Memory B cell (primary cell): ENCODE measurements at regions not wholly inside any gene's neighbourhood (a gene's known extent, or its start where the extent isn't known, plus 50 kb on each side); places are given as distances from the start of the nearest gene placed in this dataset.
"Not testable (repeated sequence)": the region's sequence is repeated elsewhere in the genome, so short reads cannot be mapped to it uniquely, and the experiment has no call there.

Experiments
- ATAC-seq: fragments of 150-1000 bp; cut with Tn5 transposase; 2 replicates; pipeline ENCODE4 v1.10.0; 2021; ENCODE audit warnings: low read depth, mild to moderate bottlenecking, moderate library complexity
- DNase-seq, 2 donors: peaks; one replicate each; pipeline ENCODE4 v3.0.0; 2022; ENCODE audit warnings: low spot score in 2 of 2
- H3K27ac Mint-ChIP-seq: one replicate; pipeline ENCODE4 v1.8.0; 2022; ENCODE audit warnings: mild to moderate bottlenecking, moderate library complexity, mixed read lengths
- H3K27me3 Mint-ChIP-seq: one replicate; pipeline ENCODE4 v1.8.0; 2022; ENCODE audit warnings: mixed read lengths
- H3K36me3 Mint-ChIP-seq: one replicate; pipeline ENCODE4 v1.8.0; 2022; ENCODE audit warnings: mild to moderate bottlenecking, mixed read lengths
- H3K4me1 Mint-ChIP-seq: one replicate; pipeline ENCODE4 v1.8.0; 2022; ENCODE audit warnings: mixed read lengths
- H3K4me3 Mint-ChIP-seq: one replicate; pipeline ENCODE4 v1.8.0; 2022; ENCODE audit warnings: mild to moderate bottlenecking, moderate library complexity, mixed read lengths
- H3K9me3 Mint-ChIP-seq: one replicate; pipeline ENCODE4 v1.8.0; 2022; ENCODE audit warnings: mixed read lengths

DNA sequence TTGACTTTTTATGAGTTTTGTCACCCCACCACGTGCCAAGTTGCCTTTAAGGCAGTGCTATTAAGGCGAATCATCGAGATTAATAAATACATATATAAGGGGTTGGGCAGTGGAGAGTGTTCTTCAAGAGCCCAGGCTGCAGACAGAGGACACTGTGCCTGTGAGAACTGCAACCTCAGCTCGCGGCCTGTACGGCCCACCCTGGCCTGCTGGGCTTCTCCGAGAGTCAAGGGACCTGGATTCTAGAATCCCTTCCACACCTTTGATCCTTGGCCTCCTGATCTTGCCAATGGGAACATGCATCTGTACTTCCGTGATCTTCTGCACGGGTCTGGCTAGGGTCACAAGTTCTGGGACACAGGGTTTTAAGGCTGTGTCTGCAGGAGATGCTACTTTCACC lies 54.5 kb downstream of the IRX5 start:
- Mint-ChIP-seq H3K4me3 (no peak overlapping the region), H3K9me3 (no peaks in the 10 kb centered on the region), H3K36me3 (no peaks in the 10 kb centered on the region), H3K4me1 (no peaks in the 10 kb centered on the region), H3K27ac (no peak overlapping the region), H3K27me3 (no peaks in the 10 kb centered on the region)
- ATAC-seq (no peak), DNase-seq (no peak)

DNA sequence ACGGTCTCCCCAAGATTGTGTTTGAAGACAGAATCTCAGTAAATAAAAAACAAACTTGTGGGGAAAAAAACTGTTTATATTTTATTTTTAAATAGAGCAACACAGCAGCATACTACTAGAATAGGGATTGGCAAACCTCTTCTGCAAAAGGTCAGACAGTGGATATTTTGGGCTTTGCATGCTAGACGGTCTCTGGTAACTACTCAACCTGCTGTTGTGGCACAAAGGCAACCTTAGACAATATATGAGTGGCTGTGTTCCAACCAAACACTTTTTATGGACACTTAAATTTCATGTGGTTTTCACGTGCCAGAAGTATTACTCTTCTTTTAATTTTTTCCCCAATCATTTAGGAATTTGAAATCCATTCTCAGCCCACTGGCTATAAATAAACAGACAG lies 55.0 kb downstream of the IRX5 start:
- Mint-ChIP-seq H3K4me1 (no peaks in the 10 kb centered on the region), H3K27me3 (no peaks in the 10 kb centered on the region), H3K27ac (no peak overlapping the region), H3K36me3 (no peaks in the 10 kb centered on the region), H3K4me3 (no peak overlapping the region), H3K9me3 (no peaks in the 10 kb centered on the region)
- DNase-seq (no peak), ATAC-seq (no peak)

- no peaks in the 10 kb centered on the region for H3K36me3 Mint-ChIP-seq
- no peaks in the 10 kb centered on the region for H3K4me1 Mint-ChIP-seq
- no peaks in the 10 kb centered on the region for H3K9me3 Mint-ChIP-seq
- no peak for DNase-seq
- no peak overlapping the region for H3K27ac Mint-ChIP-seq
- ATAC-seq = no peak
- H3K4me3 Mint-ChIP-seq = no peak overlapping the region
- no peaks in the 10 kb centered on the region for H3K27me3 Mint-ChIP-seq
Measured at GRCh38 chr16:54986409-54986808, 55.7 kb downstream of the IRX5 start.

DNA sequence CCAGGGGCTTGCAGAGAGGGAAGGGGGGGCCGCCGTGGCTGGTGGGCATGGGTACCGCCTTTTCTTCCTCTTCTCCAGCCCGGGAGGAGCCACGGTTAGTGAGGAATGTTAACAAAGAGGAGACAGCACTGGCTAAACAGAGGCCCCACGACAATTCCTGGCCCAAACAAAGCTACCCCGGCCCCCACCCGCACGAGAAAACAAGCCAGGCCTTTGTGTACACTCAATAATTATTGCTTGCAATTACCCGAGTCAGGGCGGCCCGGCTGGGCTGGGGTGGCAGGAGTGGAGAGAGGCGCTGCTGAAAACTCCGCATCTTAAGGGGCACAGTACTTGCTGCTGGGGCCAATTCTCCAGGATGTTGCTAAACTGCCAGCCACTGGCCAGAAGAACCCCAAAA lies 56.4 kb downstream of the IRX5 start:
- H3K27ac Mint-ChIP-seq = no peak overlapping the region
- no peaks in the 10 kb centered on the region for H3K27me3 Mint-ChIP-seq
- DNase-seq (no peak), ATAC-seq (no peak)
- H3K4me3 Mint-ChIP-seq = no peak overlapping the region
- H3K4me1 Mint-ChIP-seq = no peaks in the 10 kb centered on the region
- H3K36me3 Mint-ChIP-seq = no peaks in the 10 kb centered on the region
- H3K9me3 Mint-ChIP-seq = no peaks in the 10 kb centered on the region

DNA sequence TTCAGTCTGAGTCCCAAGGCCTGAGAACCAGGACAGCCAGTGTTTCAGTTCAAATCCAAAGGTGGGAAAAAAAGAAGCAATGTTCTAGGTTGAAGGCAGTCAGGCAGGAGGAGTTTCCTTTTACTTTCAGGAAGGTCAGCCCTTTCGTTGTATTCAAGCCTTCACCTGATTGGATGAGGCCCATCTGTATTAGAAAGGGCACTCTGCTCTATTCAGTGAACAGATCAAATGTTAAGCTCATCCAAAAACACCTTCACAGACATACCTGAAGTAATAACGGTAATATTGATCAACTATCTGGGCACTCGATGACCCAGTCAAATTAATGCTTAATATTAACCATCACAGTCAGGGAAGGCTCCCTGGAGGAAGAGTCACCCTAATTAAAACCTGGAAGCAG lies 60.9 kb downstream of the IRX5 start:
- Mint-ChIP-seq H3K27ac (no peak overlapping the region), H3K27me3 (no peaks in the 10 kb centered on the region), H3K4me3 (no peak overlapping the region), H3K36me3 (no peaks in the 10 kb centered on the region), H3K4me1 (no peaks in the 10 kb centered on the region), H3K9me3 (no peaks in the 10 kb centered on the region)
- ATAC-seq (no peak), DNase-seq (no peak)

DNA sequence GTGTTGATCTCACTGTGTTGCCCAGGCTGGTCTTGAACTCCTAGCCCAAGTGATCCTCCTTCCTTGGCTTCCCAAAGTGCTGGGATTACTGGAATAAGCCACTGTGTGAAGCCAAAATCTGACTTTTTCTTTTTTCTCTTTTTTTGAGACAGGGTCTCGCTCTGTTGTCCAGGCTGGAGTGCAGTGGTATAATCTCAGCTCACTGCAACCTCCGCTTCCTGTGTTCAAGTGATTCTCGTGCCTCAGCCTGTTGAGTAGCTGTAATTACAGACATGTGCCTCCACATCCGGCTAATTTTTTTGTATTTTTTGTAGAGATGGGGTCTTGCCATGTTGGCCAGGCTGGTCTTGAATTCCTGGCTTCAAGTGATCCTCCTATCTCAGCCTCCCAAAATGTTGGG lies 61.3 kb downstream of the IRX5 start:
- not testable (repeated sequence) for H3K4me3 Mint-ChIP-seq, H3K36me3 Mint-ChIP-seq, ATAC-seq, H3K27ac Mint-ChIP-seq, DNase-seq, H3K9me3 Mint-ChIP-seq, H3K27me3 Mint-ChIP-seq, H3K4me1 Mint-ChIP-seq

DNA sequence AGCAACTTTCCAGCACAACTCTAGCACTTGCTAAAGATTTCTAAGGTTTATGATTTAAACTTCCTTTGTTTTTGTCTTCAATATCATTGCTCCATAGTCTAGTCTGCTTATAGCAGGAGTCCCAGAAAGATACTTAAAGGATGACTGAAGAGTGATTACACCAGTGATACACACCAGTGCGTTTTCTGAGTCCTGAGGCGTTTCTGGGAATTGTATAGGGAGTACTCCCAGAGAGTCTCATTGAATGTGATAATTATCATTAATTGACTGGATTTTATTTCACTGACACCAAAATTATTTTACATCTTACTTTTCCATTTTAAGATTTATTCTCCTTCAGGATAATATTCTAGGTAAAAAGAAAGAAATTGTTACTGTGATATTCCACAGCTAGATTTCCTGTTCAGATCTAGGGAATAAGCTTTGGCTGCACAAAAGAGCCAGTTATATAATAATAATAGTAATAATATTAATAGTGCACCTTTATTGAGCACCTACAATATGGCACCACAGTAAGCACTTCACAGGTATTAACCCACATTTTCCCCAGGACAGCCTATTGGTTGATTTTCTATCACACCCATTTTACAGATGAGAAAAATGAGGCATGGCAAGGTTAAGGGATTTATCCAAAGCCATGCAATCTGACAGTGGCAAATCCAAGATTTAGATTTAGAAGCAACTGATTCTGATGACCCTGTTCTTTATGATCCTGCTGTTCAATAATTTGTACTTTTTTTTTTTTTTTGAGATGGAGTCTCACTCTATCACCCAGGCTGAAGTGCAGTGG lies 62.6 kb downstream of the IRX5 start:
- ATAC-seq = no peak
- DNase-seq = no peak
- Mint-ChIP-seq H3K27me3 (no peaks in the 10 kb centered on the region), H3K36me3 (no peaks in the 10 kb centered on the region), H3K27ac (no peak overlapping the region), H3K9me3 (no peaks in the 10 kb centered on the region), H3K4me3 (no peak overlapping the region), H3K4me1 (no peaks in the 10 kb centered on the region)

DNA sequence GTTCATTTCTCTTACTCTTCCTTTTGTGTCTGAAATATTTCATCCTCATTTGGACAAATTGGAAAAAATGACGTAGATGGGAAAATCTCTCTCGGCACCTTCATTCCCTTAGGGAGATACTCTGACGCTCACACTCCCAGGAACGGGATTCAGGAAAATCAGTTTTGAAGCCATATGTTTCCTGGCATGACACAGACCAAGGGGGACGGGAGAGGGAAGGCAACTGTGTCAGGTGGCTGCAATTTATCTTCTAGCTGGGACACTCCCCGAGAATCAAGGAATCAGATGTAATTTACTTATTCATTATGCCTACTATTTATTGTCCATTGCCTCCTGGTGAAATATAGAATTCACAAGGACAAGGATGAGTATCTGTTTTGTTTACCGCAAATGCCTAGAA lies 65.5 kb downstream of the IRX5 start:
- no peak overlapping the region for H3K4me3 Mint-ChIP-seq
- no peak for ATAC-seq

DNA sequence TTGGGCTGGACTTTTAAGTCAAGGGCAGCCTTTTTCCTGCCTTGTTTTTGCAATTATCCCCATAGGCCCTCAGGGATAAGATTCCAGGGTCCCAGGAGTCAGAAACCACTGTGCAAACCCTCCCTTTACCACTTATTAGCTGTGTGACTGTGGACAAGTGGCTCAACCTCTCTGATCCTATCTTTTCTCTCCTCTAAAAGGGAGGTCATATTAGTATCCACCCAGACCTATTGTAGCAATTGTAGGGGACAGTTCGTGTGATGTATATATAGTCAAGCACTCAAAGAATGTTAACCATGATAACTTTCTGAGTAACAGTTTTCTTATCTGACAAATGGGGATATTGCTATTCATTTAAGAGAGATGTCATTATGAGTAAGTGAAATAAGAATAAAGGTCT lies 68.2 kb downstream of the IRX5 start:
- Mint-ChIP-seq H3K27me3 (peaks cover 1% of the 10 kb centered on the region), H3K27ac (no peak overlapping the region), H3K4me3 (no peak overlapping the region), H3K4me1 (no peaks in the 10 kb centered on the region), H3K9me3 (peaks cover 2% of the 10 kb centered on the region), H3K36me3 (no peaks in the 10 kb centered on the region)
- no peak for DNase-seq
- no peak for ATAC-seq

More for the DNA sequence above, 65.5 kb downstream of the IRX5 start:
- H3K36me3 Mint-ChIP-seq = no peaks in the 10 kb centered on the region
- no peaks in the 10 kb centered on the region for H3K4me1 Mint-ChIP-seq
- H3K9me3 Mint-ChIP-seq = peaks cover 1% of the 10 kb centered on the region
- DNase-seq = no peak
- peaks cover 1% of the 10 kb centered on the region for H3K27me3 Mint-ChIP-seq
- no peak overlapping the region for H3K27ac Mint-ChIP-seq

DNA sequence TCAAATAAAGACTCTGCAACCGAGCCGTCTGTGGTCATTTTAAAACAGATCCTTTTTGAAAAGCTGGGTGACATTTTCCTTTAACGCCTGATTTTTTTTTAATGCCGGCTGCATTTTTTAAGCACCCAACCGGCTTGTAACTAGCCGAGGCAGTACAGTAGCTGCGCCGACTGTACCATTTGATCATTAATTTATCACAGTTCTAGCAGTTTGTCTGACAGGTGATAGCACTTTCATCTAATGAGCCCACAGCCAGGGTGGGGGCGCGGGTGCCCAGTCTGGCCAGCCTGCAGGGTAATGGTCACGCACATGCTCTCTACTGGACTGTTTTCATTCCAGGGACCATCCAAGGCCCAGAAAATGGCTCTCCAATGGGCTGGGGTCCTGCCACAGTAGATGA lies 68.8 kb downstream of the IRX5 start:
- peaks cover 2% of the 10 kb centered on the region for H3K9me3 Mint-ChIP-seq

DNA sequence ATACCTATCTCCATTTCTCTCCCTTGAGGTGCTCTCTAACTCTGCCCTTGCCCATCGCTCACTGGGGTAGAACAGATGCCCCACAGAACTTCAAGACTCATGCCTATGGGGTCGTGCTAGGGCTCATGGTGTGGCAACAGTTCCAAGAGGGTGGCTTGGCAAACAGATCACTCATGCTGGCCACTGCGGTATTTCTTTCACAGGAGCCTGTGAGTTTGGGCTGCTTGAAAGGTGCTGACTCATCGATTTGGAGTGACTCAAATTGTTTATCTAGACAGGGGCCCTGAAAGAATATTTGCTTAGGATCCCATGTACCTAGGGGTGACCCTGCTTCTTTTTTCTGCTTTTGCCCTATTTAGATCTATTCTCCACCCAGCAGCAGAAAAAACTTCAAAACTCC lies 69.9 kb downstream of the IRX5 start:
- DNase-seq (no peak), ATAC-seq (no peak)
- Mint-ChIP-seq H3K36me3 (no peaks in the 10 kb centered on the region), H3K27ac (no peak overlapping the region), H3K4me1 (no peaks in the 10 kb centered on the region), H3K9me3 (peaks cover 2% of the 10 kb centered on the region), H3K27me3 (peaks cover 1% of the 10 kb centered on the region), H3K4me3 (no peak overlapping the region)

More for the DNA sequence above, 68.8 kb downstream of the IRX5 start:
- Mint-ChIP-seq H3K27ac (no peak overlapping the region), H3K4me3 (no peak overlapping the region), H3K27me3 (peaks cover 1% of the 10 kb centered on the region), H3K4me1 (no peaks in the 10 kb centered on the region), H3K36me3 (no peaks in the 10 kb centered on the region)
- no peak for DNase-seq
- ATAC-seq = no peak

DNA sequence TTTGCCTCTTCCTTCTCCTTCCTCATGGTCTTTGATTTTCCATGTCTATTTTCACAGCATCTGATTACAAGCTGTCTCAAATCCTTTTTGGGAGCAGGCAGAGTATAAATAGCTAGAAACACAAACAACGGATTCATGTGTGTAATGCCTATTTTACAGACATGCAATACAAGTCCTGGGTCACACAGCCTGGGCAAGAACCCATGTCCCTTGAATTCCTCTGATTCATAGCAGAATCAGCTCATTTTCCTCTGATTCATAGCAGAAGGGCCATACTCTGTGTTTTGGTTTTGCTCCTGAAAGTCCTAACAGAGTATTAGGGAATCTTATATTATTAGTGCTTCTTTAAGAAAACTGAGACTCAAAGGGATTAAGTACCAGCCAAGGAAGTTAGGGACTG lies 71.3 kb downstream of the IRX5 start:
- H3K9me3 Mint-ChIP-seq = peaks cover 2% of the 10 kb centered on the region
- no peak overlapping the region for H3K4me3 Mint-ChIP-seq
- no peaks in the 10 kb centered on the region for H3K4me1 Mint-ChIP-seq
- peaks cover 1% of the 10 kb centered on the region for H3K27me3 Mint-ChIP-seq
- ATAC-seq (no peak), DNase-seq (no peak)
- H3K27ac Mint-ChIP-seq = no peak overlapping the region
- H3K36me3 Mint-ChIP-seq = no peaks in the 10 kb centered on the region

- Mint-ChIP-seq H3K36me3 (no peaks in the 10 kb centered on the region), H3K4me3 (no peak overlapping the region), H3K27ac (no peak overlapping the region), H3K27me3 (peaks cover 1% of the 10 kb centered on the region), H3K9me3 (peaks cover 2% of the 10 kb centered on the region), H3K4me1 (no peaks in the 10 kb centered on the region)
- no peak for ATAC-seq
- DNase-seq = no peak
Measured at GRCh38 chr16:55002419-55002818, 71.8 kb downstream of the IRX5 start.

DNA sequence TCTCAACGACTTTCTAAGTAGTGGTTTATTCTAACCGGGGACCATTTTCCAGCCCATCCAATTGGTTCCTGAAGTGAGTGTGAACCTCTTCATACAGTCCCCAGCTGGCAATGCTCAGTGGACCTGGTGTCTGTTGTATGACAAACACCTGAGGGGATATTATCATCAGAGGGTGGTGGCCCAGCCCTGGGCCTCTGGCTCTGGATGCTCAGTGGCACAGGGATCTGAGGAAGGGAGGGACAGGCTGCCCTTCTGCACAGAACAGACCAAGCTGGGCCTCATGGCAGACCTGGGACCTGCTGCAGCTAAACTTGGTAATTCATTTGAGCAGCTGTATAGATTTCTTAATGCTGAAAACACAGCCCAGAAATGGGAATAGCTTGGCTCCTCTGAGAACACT lies 72.6 kb downstream of the IRX5 start:
- ATAC-seq (no peak), DNase-seq (no peak)
- no peaks in the 10 kb centered on the region for H3K36me3 Mint-ChIP-seq
- peaks cover 1% of the 10 kb centered on the region for H3K27me3 Mint-ChIP-seq
- H3K4me1 Mint-ChIP-seq = no peaks in the 10 kb centered on the region
- H3K27ac Mint-ChIP-seq = no peak overlapping the region
- no peak overlapping the region for H3K4me3 Mint-ChIP-seq
- peaks cover 2% of the 10 kb centered on the region for H3K9me3 Mint-ChIP-seq

DNA sequence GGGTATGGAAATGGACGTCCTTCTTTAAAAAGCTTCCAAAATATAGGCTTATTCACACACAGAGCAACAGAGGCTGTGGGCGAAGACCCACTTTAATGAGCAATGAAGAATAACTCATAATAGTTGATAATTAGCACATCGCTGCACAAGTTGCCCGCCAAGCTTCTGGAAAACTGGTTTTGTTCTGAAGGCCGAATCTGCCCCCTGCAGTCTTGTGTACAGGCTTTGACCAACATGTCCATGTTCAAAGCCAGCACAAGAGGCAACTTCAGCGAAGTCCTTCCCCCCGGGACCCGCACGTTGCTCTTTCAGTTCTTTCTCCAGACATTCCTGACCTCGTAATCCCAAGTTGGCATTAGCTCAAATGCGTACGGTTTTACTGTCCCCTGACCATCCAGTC lies 73.3 kb downstream of the IRX5 start:
- no peak for DNase-seq
- Mint-ChIP-seq H3K36me3 (no peaks in the 10 kb centered on the region), H3K27ac (no peak overlapping the region), H3K4me3 (no peak overlapping the region), H3K9me3 (peaks cover 2% of the 10 kb centered on the region), H3K27me3 (peaks cover 1% of the 10 kb centered on the region), H3K4me1 (no peaks in the 10 kb centered on the region)
- no peak for ATAC-seq
